ENCODE measurements at regions not wholly inside any gene's neighbourhood (a gene's known extent, or its start where the extent isn't known, plus 50 kb on each side); places are given as distances from the start of the nearest gene placed in this dataset.

DNA sequence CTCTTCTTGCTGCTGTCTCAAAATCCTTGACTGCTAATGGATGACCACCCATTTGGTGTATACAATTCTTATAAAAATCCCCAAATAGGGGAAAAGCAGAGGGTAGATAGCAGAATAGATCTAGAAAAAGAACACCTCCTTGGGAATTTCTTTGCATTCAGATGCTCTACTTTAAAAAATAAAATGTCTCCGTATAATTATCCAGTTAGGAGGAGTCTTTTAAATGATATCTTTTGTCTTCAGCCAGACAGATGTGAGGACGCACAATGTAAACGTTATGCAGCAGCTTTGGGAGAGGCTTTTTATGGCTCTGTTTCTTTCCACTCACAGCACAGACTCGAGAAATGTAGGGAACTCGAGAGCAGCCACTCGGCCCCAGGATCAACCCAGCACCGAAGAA, 300.2 kb downstream of the IRF8 start:
- Histone ChIP-seq H3K4me1 (ENCODE audit: control insufficient read depth, extremely low read depth, insufficient read depth, low read length) (no peaks in the 10 kb centered on the region), H3K4me3 (ENCODE audit: control insufficient read depth in 2 of 3, extremely low read depth in 1 of 3, insufficient read depth in 2 of 3, low read depth in 1 of 3, low read length in 3 of 3) (no peak overlapping the region), H4K20me1 (ENCODE audit: control insufficient read depth, extremely low read depth, insufficient read depth, low read length) (no peaks in the 10 kb centered on the region), H3K27me3 (ENCODE audit: control insufficient read depth, extremely low read depth, insufficient read depth, low read length) (peaks cover 42% of the 10 kb centered on the region), H3K27ac (ENCODE audit: control insufficient read depth, insufficient read depth, low read length) (no peak overlapping the region), H3K4me2 (ENCODE audit: control insufficient read depth, extremely low read depth, insufficient read depth, low read depth, low read length) (no peak overlapping the region), H3K36me3 (ENCODE audit: control insufficient read depth in 2 of 2, extremely low read depth in 1 of 2, insufficient read depth in 2 of 2, low read length in 2 of 2) (no peaks in the 10 kb centered on the region), H3K9me3 (ENCODE audit: control insufficient read depth, low read depth, low read length) (no peaks in the 10 kb centered on the region), H3K9me1 (ENCODE audit: control insufficient read depth, extremely low read depth, insufficient read depth, low read length) (no peaks in the 10 kb centered on the region), H3K9ac (ENCODE audit: control insufficient read depth, extremely low read depth, insufficient read depth, low read length) (no peak overlapping the region), H2AFZ (ENCODE audit: control insufficient read depth, low read length) (no peak overlapping the region), H3K79me2 (ENCODE audit: control insufficient read depth, insufficient read depth, low read length) (no peaks in the 10 kb centered on the region)
- dilution Hi-C loops (cut with MboI; ENCODE audit: extremely low pct_ligation_motif_present, low sequenced_read_pairs) = no loop called here
- TF ChIP-seq, protein P1, sequence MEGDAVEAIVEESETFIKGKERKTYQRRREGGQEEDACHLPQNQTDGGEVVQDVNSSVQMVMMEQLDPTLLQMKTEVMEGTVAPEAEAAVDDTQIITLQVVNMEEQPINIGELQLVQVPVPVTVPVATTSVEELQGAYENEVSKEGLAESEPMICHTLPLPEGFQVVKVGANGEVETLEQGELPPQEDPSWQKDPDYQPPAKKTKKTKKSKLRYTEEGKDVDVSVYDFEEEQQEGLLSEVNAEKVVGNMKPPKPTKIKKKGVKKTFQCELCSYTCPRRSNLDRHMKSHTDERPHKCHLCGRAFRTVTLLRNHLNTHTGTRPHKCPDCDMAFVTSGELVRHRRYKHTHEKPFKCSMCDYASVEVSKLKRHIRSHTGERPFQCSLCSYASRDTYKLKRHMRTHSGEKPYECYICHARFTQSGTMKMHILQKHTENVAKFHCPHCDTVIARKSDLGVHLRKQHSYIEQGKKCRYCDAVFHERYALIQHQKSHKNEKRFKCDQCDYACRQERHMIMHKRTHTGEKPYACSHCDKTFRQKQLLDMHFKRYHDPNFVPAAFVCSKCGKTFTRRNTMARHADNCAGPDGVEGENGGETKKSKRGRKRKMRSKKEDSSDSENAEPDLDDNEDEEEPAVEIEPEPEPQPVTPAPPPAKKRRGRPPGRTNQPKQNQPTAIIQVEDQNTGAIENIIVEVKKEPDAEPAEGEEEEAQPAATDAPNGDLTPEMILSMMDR (optimal IDR thresholded peaks at IDR 0.05 in 1 of 3, IDR thresholded peaks at IDR 0.05 in 1 of 3, conservative IDR thresholded peaks at IDR 0.05 in 1 of 3; ENCODE audit: extremely low read depth in 1 of 3, insufficient read depth in 2 of 3, low read length in 3 of 3) = no peak
- no peak for TF ChIP-seq EZH2 (IDR thresholded peaks at IDR 0.05; ENCODE audit: low read length)
- FAIRE-seq (no peak), DNase-seq (ENCODE audit: low read depth, low spot score) (no peak)

- Histone ChIP-seq H3K9ac (ENCODE audit: control insufficient read depth, extremely low read depth, insufficient read depth, low read length) (no peak overlapping the region), H3K79me2 (ENCODE audit: control insufficient read depth, insufficient read depth, low read length) (no peaks in the 10 kb centered on the region), H2AFZ (ENCODE audit: control insufficient read depth, low read length) (no peak overlapping the region), H3K9me1 (ENCODE audit: control insufficient read depth, extremely low read depth, insufficient read depth, low read length) (no peaks in the 10 kb centered on the region), H3K4me1 (ENCODE audit: control insufficient read depth, extremely low read depth, insufficient read depth, low read length) (no peaks in the 10 kb centered on the region), H3K27me3 (ENCODE audit: control insufficient read depth, extremely low read depth, insufficient read depth, low read length) (peaks cover 42% of the 10 kb centered on the region), H3K4me2 (ENCODE audit: control insufficient read depth, extremely low read depth, insufficient read depth, low read depth, low read length) (no peak overlapping the region), H3K27ac (ENCODE audit: control insufficient read depth, insufficient read depth, low read length) (no peak overlapping the region), H3K36me3 (ENCODE audit: control insufficient read depth in 2 of 2, extremely low read depth in 1 of 2, insufficient read depth in 2 of 2, low read length in 2 of 2) (no peaks in the 10 kb centered on the region), H3K4me3 (ENCODE audit: control insufficient read depth in 2 of 3, extremely low read depth in 1 of 3, insufficient read depth in 2 of 3, low read depth in 1 of 3, low read length in 3 of 3) (no peak overlapping the region), H4K20me1 (ENCODE audit: control insufficient read depth, extremely low read depth, insufficient read depth, low read length) (no peaks in the 10 kb centered on the region), H3K9me3 (ENCODE audit: control insufficient read depth, low read depth, low read length) (no peaks in the 10 kb centered on the region)
- TF ChIP-seq EZH2 (IDR thresholded peaks at IDR 0.05; ENCODE audit: low read length) = no peak
- TF ChIP-seq, protein P1 (optimal IDR thresholded peaks at IDR 0.05 in 1 of 3, IDR thresholded peaks at IDR 0.05 in 1 of 3, conservative IDR thresholded peaks at IDR 0.05 in 1 of 3; ENCODE audit: extremely low read depth in 1 of 3, insufficient read depth in 2 of 3, low read length in 3 of 3) = no peak
- DNase-seq (ENCODE audit: low read depth, low spot score) = no peak
- no peak for FAIRE-seq
- dilution Hi-C loops (cut with MboI; ENCODE audit: extremely low pct_ligation_motif_present, low sequenced_read_pairs) = no loop called here
Measured at GRCh38 chr16:86199871-86200695, 301.1 kb downstream of the IRF8 start.

Data from keratinocyte (primary cell).